Lower leg skin (tissue), 3 donors: ENCODE measurements at regions not wholly inside any gene's neighbourhood (a gene's known extent, or its start where the extent isn't known, plus 50 kb on each side); places are given as distances from the start of the nearest gene placed in this dataset.

Experiments
- POLR2A ChIP-seq, 2 donors: fragments of 450-650 bp; IDR thresholded peaks; one replicate each; pipeline ENCODE4 v1.6.1; 2016 to 2017; ENCODE audit warnings: antibody characterized with exemption in 2 of 2, mild to moderate bottlenecking in 1 of 2, moderate library complexity in 1 of 2
- TF ChIP-seq, protein P1 (sequence below), 3 donors: fragments of 450-650 bp; IDR thresholded peaks; one replicate each; pipeline ENCODE4 v1.5.1; 2016; ENCODE audit warnings: antibody characterized with exemption in 3 of 3, mild to moderate bottlenecking in 3 of 3, moderate library complexity in 2 of 3

DNA sequence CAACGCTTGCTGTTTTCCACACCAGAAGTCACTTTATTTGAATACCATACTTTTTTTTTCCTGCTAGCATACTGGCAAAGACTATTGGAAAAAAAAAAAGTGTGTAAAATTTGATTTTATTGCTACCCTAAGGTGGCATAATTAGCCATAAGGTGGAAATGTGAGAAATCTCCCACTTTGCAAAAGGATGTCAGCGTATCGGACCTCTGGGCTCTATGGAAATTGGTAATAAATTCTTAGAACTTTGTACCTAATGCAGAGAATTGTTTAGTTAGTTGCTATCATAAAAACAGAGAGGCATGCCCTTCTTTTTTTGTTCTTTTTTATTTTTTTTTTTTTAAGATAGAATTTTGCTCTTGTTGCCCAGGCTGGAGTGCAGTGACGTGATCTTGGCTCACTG lies 63.7 kb upstream of the GMDS start:
- TF ChIP-seq POLR2A (IDR thresholded peaks at IDR 0.05): no peak
- TF ChIP-seq, protein P1, sequence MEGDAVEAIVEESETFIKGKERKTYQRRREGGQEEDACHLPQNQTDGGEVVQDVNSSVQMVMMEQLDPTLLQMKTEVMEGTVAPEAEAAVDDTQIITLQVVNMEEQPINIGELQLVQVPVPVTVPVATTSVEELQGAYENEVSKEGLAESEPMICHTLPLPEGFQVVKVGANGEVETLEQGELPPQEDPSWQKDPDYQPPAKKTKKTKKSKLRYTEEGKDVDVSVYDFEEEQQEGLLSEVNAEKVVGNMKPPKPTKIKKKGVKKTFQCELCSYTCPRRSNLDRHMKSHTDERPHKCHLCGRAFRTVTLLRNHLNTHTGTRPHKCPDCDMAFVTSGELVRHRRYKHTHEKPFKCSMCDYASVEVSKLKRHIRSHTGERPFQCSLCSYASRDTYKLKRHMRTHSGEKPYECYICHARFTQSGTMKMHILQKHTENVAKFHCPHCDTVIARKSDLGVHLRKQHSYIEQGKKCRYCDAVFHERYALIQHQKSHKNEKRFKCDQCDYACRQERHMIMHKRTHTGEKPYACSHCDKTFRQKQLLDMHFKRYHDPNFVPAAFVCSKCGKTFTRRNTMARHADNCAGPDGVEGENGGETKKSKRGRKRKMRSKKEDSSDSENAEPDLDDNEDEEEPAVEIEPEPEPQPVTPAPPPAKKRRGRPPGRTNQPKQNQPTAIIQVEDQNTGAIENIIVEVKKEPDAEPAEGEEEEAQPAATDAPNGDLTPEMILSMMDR (IDR thresholded peaks at IDR 0.05): no peak
